ACC112 (cell line): ENCODE measurements at regions not wholly inside any gene's neighbourhood (a gene's known extent, or its start where the extent isn't known, plus 50 kb on each side); places are given as distances from the start of the nearest gene placed in this dataset.
A peak's percentile ranks its signal among the peaks of the same experiment; 100 is the strongest.

Experiments
- H2AFZ ChIP-seq: fragments of 200-600 bp; sonication (generic); one replicate; pipeline ENCODE4 v1.6.0; 2017; ENCODE audit warnings: antibody characterized with exemption, low read length; ENCODE audit not compliant: unreplicated experiment
- H3K27ac ChIP-seq: fragments of 200-600 bp; sonication (generic); 2 replicates; pipeline ENCODE4 v1.5.1; 2014; ENCODE audit warnings: low read depth, mild to moderate bottlenecking, antibody characterized with exemption, low read length, moderate library complexity
- H3K27me3 ChIP-seq: fragments of 200-600 bp; sonication (generic); 2 replicates; pipeline ENCODE4 v1.6.1; 2014; ENCODE audit warnings: mild to moderate bottlenecking, antibody characterized with exemption, low read length, moderate library complexity, mixed read lengths; ENCODE audit not compliant: insufficient read depth
- H3K36me3 ChIP-seq: fragments of 200-600 bp; sonication (generic); 2 replicates; pipeline ENCODE4 v1.6.1; 2016; ENCODE audit warnings: mild to moderate bottlenecking, antibody characterized with exemption, low read length, moderate library complexity, mixed read lengths; ENCODE audit not compliant: insufficient read depth
- H3K4me1 ChIP-seq: fragments of 200-600 bp; sonication (generic); one replicate; pipeline ENCODE4 v1.6.1; 2016; ENCODE audit warnings: low read length, mixed read lengths; ENCODE audit not compliant: insufficient read depth, unreplicated experiment, control insufficient read depth
- H3K4me3 ChIP-seq: fragments of 200-600 bp; sonication (generic); 2 replicates; pipeline ENCODE4 v1.5.1; 2014; ENCODE audit warnings: mild to moderate bottlenecking, low read depth, low read length
- H3K79me2 ChIP-seq: fragments of 200-600 bp; sonication (generic); one replicate; pipeline ENCODE4 v1.6.0; 2016; ENCODE audit warnings: low read length; ENCODE audit not compliant: control insufficient read depth, unreplicated experiment, insufficient read depth

GRCh38 chr19:29118389-29118788, 94.6 kb downstream of the UQCRFS1 start:
- Histone ChIP-seq H3K27ac (no peak overlapping the region), H3K36me3 (no peaks in the 10 kb centered on the region), H3K79me2 (no peaks in the 10 kb centered on the region), H3K27me3 (no peaks in the 10 kb centered on the region), H3K4me3 (no peak overlapping the region), H3K4me1 (no peaks in the 10 kb centered on the region), H2AFZ (no peak overlapping the region)

- H2AFZ ChIP-seq, result no peak overlapping the region
- no peak overlapping the region for H3K27ac ChIP-seq
- H3K27me3 ChIP-seq, result no peaks in the 10 kb centered on the region
- H3K4me3 ChIP-seq, result no peak overlapping the region
- H3K79me2 ChIP-seq, result no peaks in the 10 kb centered on the region
- no peaks in the 10 kb centered on the region for H3K36me3 ChIP-seq
- H3K4me1 ChIP-seq, result no peaks in the 10 kb centered on the region
Observed at GRCh38 chr19:29117926-29118325, 95.0 kb downstream of the UQCRFS1 start.

- H3K36me3 ChIP-seq, result no peaks in the 10 kb centered on the region
- H3K4me1 ChIP-seq, result no peaks in the 10 kb centered on the region
- no peak overlapping the region for H3K27ac ChIP-seq
- 0 out of 2 replicates have a peak, but pooled peaks cover 6% of the 10 kb centered on the region for H3K27me3 ChIP-seq
- no peak overlapping the region for H3K4me3 ChIP-seq
- H3K79me2 ChIP-seq, result no peaks in the 10 kb centered on the region
- no peak overlapping the region for H2AFZ ChIP-seq
Observed at GRCh38 chr19:29115181-29115580, 97.8 kb downstream of the UQCRFS1 start.

GRCh38 chr19:29113838-29114237, 99.1 kb downstream of the UQCRFS1 start:
- H3K79me2 ChIP-seq, result no peaks in the 10 kb centered on the region
- H2AFZ ChIP-seq, result no peak overlapping the region
- H3K4me1 ChIP-seq, result no peaks in the 10 kb centered on the region
- no peaks in the 10 kb centered on the region for H3K36me3 ChIP-seq
- no peak overlapping the region for H3K4me3 ChIP-seq
- H3K27ac ChIP-seq, result no peak overlapping the region
- 0 out of 2 replicates have a peak, but pooled peaks cover 6% of the 10 kb centered on the region for H3K27me3 ChIP-seq

DNA sequence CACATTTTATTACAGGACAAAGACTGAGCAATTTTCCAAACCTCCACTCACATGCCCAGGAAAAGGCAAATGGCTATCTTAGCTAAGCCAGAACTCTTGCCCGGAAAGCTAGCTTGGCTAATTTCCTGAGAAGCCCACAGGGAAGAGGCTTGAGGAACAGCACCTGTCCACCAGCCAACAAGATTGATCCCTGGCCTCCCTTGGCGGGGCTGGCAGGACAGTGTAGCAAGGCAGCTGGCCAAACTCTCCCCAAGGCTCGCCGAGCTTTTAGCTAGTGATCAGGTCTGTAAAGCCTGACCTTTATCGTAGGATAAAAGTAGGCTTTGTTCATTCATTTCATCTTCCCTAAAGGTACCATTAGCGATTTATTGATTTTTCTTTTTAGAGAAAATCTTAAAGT, 101.4 kb downstream of the UQCRFS1 start:
- Histone ChIP-seq H3K79me2 (no peaks in the 10 kb centered on the region), H3K4me1 (no peaks in the 10 kb centered on the region), H2AFZ (no peak overlapping the region), H3K36me3 (no peaks in the 10 kb centered on the region), H3K27me3 (0 out of 2 replicates have a peak, but pooled peaks cover 6% of the 10 kb centered on the region), H3K27ac (no peak overlapping the region), H3K4me3 (no peak overlapping the region)

GRCh38 chr19:29107831-29108230, 105.1 kb downstream of the UQCRFS1 start:
- Histone ChIP-seq H3K27ac (no peak overlapping the region), H2AFZ (no peak overlapping the region), H3K4me1 (no peaks in the 10 kb centered on the region), H3K27me3 (0 out of 2 replicates have a peak, but pooled peaks cover 6% of the 10 kb centered on the region), H3K4me3 (no peak overlapping the region), H3K79me2 (no peaks in the 10 kb centered on the region), H3K36me3 (no peaks in the 10 kb centered on the region)

DNA sequence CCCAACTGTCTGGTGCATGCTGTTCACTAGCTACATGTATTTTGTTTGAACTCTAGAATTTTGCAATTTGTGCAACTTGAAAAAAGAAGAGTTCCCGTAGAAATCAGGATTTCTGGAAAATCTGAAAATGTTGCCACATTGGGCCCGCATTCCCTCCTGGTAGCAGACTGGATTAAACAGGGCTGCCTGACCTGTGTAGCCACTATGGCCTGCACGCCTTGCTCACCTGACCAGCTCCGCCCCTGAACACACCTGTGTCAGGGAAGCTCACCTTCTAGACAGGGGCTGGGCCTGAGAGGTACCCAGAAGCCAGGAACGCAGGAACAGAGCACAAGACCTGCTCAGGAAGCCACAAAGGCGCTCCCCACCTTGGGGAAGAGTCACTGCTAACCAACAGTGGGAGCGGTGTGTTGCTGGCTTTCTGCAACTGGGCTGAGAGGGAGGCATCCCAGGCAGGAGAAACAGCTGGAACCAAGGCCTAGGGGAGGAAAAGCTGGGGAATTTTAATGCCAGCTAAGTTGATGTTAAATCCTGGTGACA, 106.5 kb downstream of the UQCRFS1 start:
- H3K4me1 ChIP-seq, result no peaks in the 10 kb centered on the region
- no peak overlapping the region for H2AFZ ChIP-seq
- no peaks in the 10 kb centered on the region for H3K27me3 ChIP-seq

GRCh38 chr19:29105629-29106292, 107.2 kb downstream of the UQCRFS1 start:
- H3K4me1 ChIP-seq, result no peaks in the 10 kb centered on the region
- H3K4me3 ChIP-seq, result no peak overlapping the region
- no peaks in the 10 kb centered on the region for H3K27me3 ChIP-seq
- no peaks in the 10 kb centered on the region for H3K36me3 ChIP-seq
- no peaks in the 10 kb centered on the region for H3K79me2 ChIP-seq
- H3K27ac ChIP-seq, result no peak overlapping the region
- H2AFZ ChIP-seq, result no peak overlapping the region

More for the DNA sequence above, 106.5 kb downstream of the UQCRFS1 start:
- H3K4me3 ChIP-seq, result no peak overlapping the region
- H3K79me2 ChIP-seq, result no peaks in the 10 kb centered on the region
- no peaks in the 10 kb centered on the region for H3K36me3 ChIP-seq
- H3K27ac ChIP-seq, result no peak overlapping the region

- H3K79me2 ChIP-seq, result no peaks in the 10 kb centered on the region
- H3K36me3 ChIP-seq, result no peaks in the 10 kb centered on the region
- no peak overlapping the region for H2AFZ ChIP-seq
- no peaks in the 10 kb centered on the region for H3K27me3 ChIP-seq
- H3K27ac ChIP-seq, result no peak overlapping the region
- H3K4me3 ChIP-seq, result no peak overlapping the region
- no peaks in the 10 kb centered on the region for H3K4me1 ChIP-seq
Observed at GRCh38 chr19:29104605-29105241, 108.2 kb downstream of the UQCRFS1 start.

- H3K79me2 ChIP-seq, result no peaks in the 10 kb centered on the region
- H2AFZ ChIP-seq, result peak overlapping the region; percentile 75
- H3K36me3 ChIP-seq, result no peaks in the 10 kb centered on the region
- H3K4me1 ChIP-seq, result peaks cover 15% of the 10 kb centered on the region
- H3K27me3 ChIP-seq, result no peaks in the 10 kb centered on the region
- H3K27ac ChIP-seq, result peak overlapping the region; percentile 90
- H3K4me3 ChIP-seq, result peak overlapping the region; percentile 58
Observed at GRCh38 chr19:29098863-29099481, 114.0 kb downstream of the UQCRFS1 start.
